T-helper 2 cell treated with Interferon-gamma antibody and Interleukin-4, amounts not matched to agents 100 ng/mL and 5 ng/mL, for 36 hours (primary cell): ENCODE measurements at regions not wholly inside any gene's neighbourhood (a gene's known extent, or its start where the extent isn't known, plus 50 kb on each side); places are given as distances from the start of the nearest gene placed in this dataset.

ENCODE experiments used
- intact Hi-C: fragments of 100-400 bp; cut with micrococcal nuclease; formaldehyde crosslinking; loops from one replicate; pipeline ENCODE4 v1.15.1; 2023

DNA sequence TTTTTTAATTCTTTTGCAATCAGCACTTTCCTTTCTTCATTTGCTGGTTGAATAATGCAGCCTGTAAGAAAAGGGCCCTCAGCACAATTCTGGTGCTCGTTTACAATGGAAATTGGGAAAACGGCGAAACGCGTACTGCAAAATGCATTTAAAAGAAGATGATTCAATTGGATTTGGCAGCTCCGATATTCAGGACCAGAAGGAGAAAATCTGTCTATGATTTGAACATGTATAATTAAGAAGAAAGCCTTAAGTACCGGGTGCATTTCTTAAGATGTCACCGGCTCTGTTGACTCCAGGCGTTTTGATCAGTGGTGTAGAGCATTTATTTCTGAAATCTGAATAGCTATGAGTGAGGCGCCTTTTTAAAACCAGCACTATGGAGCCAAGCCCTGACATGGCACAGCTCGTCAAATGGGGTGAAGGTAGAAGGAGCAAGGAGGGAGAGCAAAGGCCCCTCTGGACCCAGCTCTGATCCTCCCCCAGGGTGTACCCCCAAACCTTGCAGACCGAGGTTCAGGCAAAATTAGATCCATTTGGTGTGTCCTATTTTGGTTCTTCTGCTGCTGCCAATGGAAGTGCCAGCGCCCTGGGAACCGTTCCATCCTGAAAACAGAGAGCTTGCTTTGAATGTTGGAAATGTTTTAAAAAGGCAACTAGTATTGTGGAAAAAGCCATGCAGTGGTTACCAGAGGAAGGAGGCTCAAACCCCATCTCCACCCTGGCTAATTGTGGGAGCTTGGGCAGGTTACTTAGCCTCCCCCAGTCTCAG, 161.4 kb upstream of the RPL38 start:
- intact Hi-C loops, result no loop called here

DNA sequence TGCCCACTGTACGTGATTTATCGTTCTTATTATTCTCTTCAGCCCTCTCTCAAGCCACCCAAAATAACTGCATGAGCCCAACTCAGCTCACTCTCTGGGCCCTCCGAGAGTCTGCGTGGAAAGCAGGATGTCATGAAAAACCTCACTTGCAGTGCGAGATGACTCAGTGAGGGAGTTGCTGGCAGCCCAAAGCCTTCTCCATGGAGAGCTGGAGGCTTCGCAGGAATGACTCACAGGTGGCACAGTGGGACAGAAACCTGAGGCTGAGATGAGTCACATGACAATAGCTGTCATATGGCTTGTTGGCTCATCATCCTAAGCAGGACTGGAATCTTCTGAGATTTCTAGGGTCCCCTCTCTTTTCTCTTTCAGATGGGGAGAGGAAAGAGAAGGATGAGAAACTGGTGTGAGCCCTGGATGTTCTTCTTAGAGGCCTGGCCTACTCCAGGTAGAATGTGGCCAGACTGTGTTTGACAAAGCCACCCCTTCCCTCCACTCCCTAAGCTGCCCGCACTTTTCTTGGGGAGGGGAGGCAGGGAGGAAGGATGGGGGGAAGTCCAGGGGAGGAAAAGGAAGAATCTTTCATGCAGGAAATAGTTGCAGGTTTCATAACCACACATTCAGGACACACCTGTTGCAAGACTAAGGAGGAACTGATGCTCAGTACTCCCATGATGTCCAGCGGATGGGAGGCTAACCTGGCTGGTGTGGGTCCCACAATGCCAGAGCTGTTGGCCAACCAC, 160.6 kb upstream of the RPL38 start:
- intact Hi-C loops, result no loop called here

DNA sequence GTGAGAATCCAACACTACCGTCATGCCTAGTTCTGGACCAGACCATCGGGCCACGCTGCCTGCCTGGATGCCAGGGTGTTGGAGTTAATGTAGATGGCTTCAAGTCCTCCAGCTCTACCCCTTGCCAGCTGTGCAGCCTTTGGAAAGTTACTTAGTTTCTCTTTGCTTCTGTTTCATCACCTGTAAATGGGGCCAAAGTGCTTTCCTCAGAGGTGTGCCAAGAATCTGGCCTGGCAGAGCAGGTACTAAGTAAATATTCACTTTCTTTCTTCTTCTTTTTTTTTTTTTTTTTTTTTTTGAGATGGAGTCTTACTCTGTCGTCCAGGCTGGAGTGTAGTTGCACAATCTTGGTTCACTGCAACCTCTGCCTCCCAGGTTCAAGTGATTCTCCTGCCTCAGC, 159.5 kb upstream of the RPL38 start:
- intact Hi-C loops, result no loop called here

DNA sequence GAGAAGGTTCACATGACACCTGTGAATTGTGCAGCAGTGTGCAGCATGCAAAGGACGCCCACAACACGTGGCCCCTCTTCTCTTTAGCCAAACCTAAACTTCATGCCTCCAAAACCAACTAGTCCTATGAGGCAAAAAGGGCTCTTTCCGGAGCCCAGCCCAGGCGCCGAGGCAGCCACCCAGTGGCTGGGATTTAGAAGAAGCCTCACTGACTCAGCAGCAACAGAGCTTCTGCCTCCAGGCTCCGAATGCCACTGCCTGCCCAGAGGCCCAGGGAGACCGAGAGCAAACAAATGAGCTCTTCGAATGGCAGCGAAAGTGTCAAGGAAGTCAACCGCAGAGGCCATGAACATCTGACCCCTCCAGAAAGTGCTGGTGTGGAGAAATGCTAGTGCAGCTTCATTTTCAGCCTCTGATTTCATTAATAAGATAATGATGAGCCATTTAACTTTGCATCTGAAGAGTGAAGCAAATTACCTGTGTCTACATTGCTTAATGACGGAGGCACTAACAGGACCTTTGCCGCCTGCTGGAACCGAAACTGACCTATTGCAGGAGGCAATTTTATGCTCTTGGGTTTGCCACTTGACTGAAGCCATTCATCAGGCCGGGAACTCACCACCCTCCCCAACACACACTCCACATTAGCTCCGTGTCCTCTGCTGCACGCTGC, 157.7 kb upstream of the RPL38 start:
- intact Hi-C loops, result no loop called here

DNA sequence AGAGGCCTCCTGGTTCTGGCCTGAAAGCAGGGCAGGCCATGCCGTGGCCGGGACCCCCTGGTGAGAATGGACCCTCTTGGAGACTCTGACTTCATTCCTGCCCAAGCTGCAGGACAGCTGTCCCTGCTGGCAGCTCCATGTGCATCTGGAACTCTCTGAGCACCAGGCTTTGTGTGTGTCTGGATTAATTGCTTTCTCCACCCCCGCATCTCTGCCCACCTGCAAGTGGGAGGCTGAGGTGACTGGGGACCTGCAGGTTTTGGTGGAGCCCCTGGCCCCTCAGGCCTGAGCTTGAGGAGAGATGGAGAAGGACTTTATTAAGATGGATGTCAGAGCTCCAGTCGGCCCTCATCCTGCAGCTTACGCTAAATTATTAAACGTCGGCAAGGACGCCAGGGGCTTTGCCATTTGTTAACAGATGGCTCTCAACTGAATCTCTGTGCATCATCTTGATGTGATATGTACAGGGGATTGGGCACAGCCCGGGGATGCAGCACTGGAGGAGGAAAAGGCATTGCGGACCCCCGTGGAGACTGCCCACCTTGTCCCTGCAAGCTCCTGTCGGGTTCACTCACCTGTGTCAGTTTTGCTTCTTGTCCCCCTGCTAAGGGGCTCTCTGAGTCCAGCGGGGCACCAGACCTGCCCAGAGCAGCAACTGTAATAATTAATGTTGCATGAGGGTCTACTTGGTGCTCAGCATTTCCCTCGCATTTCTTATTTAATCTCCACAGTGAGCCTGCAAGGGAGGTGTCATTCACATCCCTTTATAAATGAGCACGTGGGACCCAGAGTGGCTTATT, 154.1 kb upstream of the RPL38 start:
- intact Hi-C loops, result no loop called here

DNA sequence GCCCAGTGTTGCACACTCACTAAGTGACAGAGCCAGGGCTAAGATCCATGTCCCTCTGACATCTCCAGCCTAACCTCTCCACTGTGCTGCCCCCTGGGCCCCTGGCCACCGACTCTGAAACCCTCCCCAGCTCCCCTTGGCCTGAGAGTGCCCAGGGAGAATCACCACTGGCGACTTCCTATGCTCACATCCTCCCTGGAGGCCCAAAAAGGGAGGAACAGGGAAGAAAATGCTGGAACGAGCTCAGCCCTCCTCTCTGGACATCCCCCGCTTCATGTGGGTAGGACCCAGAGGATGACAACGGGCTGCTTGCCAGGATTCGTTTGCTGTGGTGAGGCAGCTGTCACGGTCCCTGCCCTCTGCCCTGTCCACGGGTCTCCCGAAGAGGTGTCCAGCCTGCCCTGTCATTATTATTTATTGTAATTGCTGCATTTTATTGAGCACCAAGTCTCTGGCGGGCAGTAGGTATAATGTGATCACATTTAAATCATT, 153.5 kb upstream of the RPL38 start:
- intact Hi-C loops, result no loop called here

DNA sequence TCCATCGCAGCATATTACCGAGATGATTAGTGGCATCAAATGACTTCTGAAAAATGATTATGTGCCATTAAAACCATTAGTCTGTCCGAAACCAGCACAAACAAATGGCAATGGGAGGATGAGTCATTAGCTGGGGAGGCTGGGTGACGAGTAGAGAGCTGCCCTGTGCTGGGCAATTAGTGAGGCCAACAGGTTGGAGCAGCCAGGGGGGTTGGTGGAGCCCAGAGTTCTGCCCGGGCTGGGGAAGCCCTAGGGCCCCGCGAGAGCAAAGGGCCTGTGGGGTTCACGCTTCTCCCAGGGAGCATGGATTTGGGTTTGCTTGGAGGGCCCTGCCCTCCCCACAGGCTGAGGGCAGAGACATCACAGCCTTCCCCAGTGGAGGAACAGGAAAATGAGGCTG, 152.1 kb upstream of the RPL38 start:
- intact Hi-C loops, result no loop called here

DNA sequence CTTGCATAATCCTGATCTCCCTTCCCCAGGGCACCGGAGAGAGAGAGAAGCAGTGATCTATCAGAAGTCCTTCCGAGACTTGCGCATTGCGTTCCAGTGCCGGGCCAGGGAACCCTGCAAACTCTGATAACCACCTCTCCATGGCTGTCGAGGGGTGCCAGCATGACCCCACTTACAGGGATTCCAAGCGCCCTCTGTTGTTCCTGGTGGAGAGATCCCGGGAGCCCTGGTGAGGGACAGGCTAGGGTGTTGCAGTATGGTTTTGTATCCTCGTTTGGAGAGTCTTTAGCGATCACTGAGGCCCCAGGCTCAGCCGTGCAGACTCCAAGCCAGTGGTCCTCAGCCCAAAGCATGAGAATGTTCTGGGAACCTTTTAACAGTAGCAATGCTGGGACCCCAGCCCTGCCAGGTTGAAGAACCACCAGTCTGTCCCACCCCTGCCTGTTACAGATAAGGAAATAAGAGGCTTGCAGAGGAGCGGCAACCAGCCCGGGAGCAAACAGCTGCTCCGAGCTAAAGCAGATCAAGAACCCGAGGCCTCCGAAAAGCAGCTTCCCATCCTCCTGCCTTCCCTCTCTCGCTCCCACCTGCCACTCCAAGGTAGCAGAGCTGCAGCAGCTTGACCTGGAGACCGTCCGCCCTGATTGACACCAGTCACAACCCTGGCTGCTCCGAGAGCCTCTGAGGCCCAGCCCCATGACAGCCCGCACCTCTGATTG, 150.3 kb upstream of the RPL38 start:
- intact Hi-C loops, result no loop called here

DNA sequence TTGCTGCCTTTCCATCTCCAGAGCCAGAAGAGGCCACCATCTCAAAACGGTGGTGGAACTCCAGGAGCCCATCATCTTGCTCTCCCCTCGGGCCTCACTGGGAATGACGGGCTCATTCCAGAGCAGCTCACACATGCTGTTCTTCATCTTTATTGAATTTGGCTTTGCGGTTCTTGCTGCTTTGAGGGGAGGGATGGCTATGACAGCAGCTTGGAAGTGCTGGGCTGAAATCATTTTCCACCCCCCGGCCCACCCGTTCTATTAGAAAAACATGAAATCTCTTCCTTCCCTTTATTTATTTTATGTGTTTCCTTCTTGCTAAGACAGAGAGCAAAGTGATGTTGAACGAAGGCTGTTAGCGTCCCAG, 149.8 kb upstream of the RPL38 start:
- intact Hi-C loops, result no loop called here

DNA sequence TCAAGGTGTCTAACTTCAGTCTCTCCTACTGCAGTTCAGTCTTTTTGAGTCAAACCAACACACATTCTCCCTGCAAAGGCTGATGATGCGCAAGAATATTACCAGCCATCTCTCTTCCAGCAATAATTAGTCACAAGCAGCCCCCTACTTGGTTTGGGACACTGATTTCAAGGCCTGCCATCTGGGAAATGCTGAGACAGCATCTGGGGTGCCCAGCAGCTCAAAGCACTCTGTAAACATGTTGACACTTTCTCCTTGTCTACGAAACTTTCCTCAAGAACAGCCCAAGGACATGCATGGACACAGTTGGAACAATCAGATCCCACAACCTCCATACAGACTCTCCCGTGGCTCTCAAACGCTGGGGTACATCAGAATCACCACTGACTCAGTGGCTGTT, 149.2 kb upstream of the RPL38 start:
- intact Hi-C loops, result no loop called here

DNA sequence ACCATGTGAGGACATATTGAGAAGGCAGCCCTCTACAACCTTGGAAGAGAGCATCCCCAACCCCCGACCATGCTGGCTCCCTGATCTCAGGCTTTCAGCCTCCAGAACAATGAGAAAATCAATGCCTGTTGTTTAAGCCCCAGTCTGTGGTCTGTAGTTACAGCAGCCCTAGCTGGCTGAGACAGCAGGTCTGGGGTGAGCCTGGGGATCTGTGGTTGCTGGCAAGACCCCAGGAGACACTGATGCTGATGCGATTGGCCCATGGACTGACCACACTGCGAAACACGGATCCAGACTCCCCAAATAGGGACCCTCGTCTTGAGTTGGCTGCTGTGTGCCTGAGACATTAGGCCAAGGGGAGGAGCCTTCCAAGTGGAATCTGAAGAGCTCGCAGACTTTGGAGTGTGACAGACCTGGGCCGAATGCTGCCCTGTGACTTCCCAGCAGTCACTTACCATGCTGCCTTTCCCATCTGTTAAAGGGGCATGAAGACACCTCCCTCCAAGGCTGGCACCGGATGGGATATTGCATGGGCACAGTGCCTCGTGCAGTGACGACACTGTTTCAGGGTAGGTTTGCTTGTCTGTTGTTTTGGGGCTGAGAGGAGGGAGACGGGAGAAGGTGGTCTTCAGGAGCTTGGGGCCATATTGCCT, 147.8 kb upstream of the RPL38 start:
- intact Hi-C loops, result no loop called here

DNA sequence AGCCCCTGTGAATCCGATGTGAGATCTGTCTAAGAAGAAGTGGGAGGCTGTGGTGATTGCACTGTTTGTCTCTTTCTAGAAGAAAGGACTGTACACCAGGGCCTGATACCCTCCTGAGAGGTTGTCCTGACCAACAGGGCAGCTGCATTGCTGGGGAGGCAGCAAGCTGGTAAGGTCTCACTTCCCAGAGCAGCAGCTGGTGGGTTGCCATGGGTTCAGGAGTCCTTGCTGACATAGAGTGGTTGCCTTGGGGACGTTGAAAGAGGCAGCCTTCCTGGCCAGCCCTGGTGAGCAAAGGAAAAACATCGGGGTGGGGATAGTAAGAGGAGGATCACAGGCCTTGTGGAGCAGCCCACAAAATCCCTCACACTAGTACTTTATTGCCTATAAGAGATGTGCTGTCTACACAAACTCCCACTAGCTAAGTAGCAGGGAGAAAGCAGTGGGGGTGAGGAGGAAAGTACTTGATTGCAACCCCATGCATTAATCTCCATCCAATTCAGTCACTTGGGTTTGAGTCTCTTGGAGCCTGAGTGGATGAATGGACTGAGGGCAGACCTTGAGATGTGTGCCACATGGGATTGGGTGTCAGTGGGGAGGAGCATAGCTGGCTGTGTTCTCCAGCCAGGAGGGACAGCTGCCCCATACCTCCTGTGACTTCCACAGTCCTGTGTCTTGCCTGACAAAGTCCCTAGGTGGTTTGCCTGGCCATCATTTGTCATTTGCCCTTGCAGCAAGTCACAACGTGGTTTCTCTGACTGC, 143.8 kb upstream of the RPL38 start:
- intact Hi-C loops, result no loop called here

DNA sequence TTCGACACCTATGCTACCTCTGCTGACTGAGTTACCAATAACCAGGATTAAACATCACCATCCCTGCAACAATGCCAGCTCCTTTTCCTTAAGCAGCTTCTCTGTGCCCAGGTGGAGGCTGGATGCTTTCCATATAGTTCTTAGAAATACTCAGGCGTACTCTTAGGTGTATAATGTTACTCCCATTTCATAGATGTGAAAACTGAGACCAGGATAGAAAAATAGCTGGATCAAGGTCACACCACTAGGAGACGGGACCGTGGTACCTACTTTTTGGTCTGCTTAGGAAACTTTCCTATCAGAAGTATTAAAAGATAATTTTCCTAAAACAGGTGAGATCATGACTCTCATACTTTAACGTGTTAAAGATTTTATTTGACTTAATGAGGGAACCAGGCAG, 141.7 kb upstream of the RPL38 start:
- intact Hi-C loops, result no loop called here

DNA sequence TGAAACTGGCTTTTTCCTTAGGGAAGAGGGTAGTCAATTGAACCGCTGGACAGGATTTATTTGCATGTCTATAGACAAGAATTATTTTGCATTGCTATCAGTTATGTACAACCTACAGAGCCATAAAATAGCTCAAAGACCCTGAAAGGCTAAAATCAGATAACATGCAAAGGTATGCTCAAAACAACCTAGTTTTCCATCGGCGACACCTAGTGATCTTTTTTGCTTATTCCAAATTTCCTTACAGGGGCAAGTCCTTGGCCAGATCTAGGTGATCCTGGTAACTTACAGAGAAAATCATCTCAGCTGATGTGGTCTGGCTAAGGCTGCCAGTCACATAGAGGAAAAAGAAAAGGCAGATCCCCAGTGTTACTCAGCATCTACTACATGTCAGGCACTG, 141.2 kb upstream of the RPL38 start:
- intact Hi-C loops, result no loop called here

DNA sequence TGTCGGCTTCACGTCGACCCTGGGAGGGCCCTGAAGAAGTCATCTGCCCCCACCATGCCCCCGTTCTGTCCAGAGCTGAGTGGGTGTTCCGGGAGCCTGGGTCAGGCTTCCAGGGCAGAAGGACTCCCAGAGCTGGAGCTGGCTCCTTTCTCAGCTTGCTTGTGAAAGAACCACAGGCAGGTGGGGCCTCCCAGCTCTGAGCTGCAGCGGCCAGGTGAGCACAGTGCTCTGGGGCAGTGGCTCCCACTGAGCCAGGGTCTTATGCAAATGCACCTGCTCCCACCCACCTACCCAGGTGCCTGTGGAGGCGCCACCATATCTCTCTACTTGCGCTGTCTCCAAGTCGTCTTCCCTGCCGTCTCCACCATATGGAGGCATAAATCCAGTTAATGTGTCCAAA, 140.0 kb upstream of the RPL38 start:
- intact Hi-C loops, result no loop called here

DNA sequence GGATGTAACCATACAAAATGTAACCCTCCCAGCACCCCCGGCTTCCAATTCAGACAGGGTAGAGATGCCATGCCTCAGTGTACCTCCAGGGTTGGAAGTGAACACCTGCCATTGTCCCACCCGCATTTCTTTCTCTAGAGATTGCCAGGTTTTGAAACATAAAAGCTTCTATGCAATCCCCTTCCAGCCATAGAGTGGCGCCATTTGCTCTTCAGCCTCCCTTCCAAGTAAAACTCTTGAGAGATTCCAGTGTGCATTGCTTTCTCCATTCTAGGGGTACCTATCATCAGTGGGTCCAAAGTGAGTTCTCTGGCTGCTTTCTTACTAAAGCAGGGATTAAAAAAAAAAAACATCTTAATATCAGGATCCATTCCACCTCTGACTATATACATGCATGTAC, 133.1 kb upstream of the RPL38 start:
- intact Hi-C loops, result no loop called here

DNA sequence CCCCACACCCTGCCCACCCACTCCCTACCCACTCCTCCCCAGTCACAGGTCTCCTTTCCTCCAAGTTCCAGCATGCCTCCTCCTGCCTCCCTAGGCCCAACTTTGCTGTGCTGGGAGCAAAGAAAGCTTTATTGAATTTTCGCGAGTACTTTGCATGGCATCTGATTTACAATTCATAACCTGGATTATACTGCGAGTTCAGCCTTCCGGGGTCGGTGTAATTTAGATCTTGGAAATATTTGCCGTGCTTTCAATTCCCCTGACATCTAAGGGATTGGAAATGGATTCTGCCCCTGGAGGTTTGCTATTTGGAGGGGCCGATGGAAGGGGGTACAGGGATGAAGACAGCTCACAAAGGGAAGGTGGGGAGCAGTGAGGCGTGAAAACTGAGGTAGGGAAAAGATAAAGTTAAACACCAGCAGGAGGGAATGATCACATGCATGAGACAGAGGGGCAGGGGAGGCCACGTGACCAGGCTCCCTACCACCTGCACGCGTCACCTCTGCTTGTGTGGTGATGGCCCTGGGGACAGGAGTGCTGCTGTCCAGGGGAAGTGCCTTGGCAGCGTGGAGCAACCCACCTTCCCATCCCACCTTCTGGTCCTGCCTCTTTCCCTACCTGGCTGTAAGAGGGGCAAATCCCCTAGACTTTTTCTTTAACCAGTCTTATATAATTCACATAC, 132.3 kb upstream of the RPL38 start:
- intact Hi-C loops, result no loop called here

DNA sequence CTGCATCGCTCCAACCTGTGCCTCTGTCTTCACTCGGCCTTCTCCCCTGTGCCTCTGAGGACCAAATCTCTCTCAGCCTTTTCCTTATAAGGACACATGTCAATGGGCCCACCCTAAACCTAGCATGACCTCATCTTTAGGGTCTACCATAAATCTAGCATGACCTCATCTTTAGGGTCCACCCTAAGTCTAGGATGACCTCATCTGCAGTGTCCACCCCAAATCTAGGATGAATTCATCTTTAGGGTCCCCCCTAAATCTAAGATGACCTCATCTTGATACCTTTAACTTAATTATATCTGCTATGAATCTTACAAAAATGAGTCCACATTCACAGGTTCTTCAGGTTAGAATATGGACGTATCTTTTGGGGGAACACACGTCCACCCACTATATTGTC, 131.1 kb upstream of the RPL38 start:
- intact Hi-C loops, result no loop called here

DNA sequence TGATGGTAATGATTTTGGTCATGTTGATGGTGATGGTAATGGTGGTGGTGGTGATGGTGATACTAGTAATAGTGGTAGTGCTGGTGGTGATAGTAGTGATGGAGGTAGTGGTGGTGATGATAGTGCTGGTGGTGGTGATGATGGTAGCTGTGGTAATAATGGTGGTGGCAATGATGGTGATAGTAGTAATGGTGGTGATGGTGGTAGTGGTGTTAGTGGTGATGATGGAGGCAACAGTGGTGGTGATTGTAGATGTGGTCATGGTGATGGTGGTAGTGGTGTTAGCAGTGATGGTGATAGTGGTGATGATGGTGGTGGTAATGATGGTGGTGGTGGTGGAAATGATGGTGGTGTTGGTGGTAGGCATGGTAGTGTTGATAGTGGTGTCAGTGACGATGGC, 127.0 kb upstream of the RPL38 start:
- intact Hi-C loops, result no loop called here
